GM20000 (cell line): ENCODE measurements at regions not wholly inside any gene's neighbourhood (a gene's known extent, or its start where the extent isn't known, plus 50 kb on each side); places are given as distances from the start of the nearest gene placed in this dataset.

ENCODE experiments used
- DNase-seq: peaks from one replicate; pipeline ENCODE4 v3.0.0; 2012; ENCODE audit warnings: low spot score
- CTCF ChIP-seq: IDR thresholded peaks from 2 replicates; pipeline ENCODE4 v1.5.1; 2012; ENCODE audit warnings: mild to moderate bottlenecking, control low read depth; ENCODE audit errors: extremely low read depth, missing control alignments

GRCh38 chr18:29605365-29605764 is 1428.4 kb upstream of the CDH2 start:
- no peak for DNase-seq
- no peak for TF ChIP-seq CTCF

- TF ChIP-seq CTCF = no peak
Measured at GRCh38 chr18:29596959-29597358, 1420.0 kb upstream of the CDH2 start.

GRCh38 chr18:29594493-29594892 is 1417.6 kb upstream of the CDH2 start:
- no peak for TF ChIP-seq CTCF
- DNase-seq = no peak

More at GRCh38 chr18:29596959-29597358, 1420.0 kb upstream of the CDH2 start:
- no peak for DNase-seq

GRCh38 chr18:29588446-29589100 is 1411.6 kb upstream of the CDH2 start:
- DNase-seq = no peak
- no peak for TF ChIP-seq CTCF

GRCh38 chr18:29586210-29586609 is 1409.3 kb upstream of the CDH2 start:
- no peak for TF ChIP-seq CTCF

GRCh38 chr18:29560270-29560669 is 1383.3 kb upstream of the CDH2 start:
- TF ChIP-seq CTCF = no peak
- peak; percentile 5 for DNase-seq

More at GRCh38 chr18:29586210-29586609, 1409.3 kb upstream of the CDH2 start:
- no peak for DNase-seq

- DNase-seq = no peak
- TF ChIP-seq CTCF = no peak
Measured at GRCh38 chr18:29556070-29556469, 1379.1 kb upstream of the CDH2 start.
